GM12878 (cell line): ENCODE measurements at regions not wholly inside any gene's neighbourhood (a gene's known extent, or its start where the extent isn't known, plus 50 kb on each side); places are given as distances from the start of the nearest gene placed in this dataset.

Source experiments
- ATAC-seq: fragments of 200-7000 bp; cut with Tn5 transposase; 3 replicates; pipeline ENCODE4 v1.9.1; 2020; ENCODE audit warnings: mild to moderate bottlenecking, moderate library complexity
- BruUV-seq: library from RNA; stranded (reverse); fragments of 400-500 nt; replicated peaks from 2 replicates; lab custom pipeline; 2021; lab: Mats Ljungman, UMichigan
- CTCF ChIA-PET: fragments of 300-600 bp; sonication (Branson Sonifier 250); formaldehyde crosslinking; extraction: SDS; loops from one replicate; lab custom pipeline; 2021; ENCODE audit warnings: inconsistent platforms; lab: Yijun Ruan, JAX
- POLR2A ChIA-PET: fragments of 350-600 bp; formaldehyde crosslinking; extraction: SDS; loops from one replicate; lab custom pipeline; 2021; ENCODE audit warnings: inconsistent platforms; lab: Charles Lee
- RAD21 ChIA-PET: fragments of 300-600 bp; sonication (Branson Sonifier 250); formaldehyde crosslinking; loops from one replicate; lab custom pipeline; 2023; ENCODE audit warnings: antibody characterized with exemption; ENCODE audit not compliant: unreplicated experiment; lab: Charles Lee
- SMC1A ChIA-PET: fragments of 300-600 bp; sonication (Branson Sonifier 250); formaldehyde crosslinking; loops from one replicate; lab custom pipeline; 2023; ENCODE audit not compliant: unreplicated experiment, uncharacterized antibody; lab: Charles Lee
- DNase-seq: peaks from one replicate; pipeline ENCODE4 v3.0.0-alpha.2; 2011; ENCODE audit warnings: low read depth, low spot score
- FAIRE-seq: peaks from 3 replicates; lab custom pipeline; 2011; peaks lifted over from hg19 to GRCh38; lab: Jason Lieb, UNC
- H2AFZ ChIP-seq: 2 replicates; pipeline ENCODE4 v1.6.0; 2011; ENCODE audit warnings: low read depth, low read length, control low read depth; ENCODE audit not compliant: control insufficient read depth
- H3K27ac ChIP-seq: 2 replicates; pipeline ENCODE4 v1.5.1; 2011; ENCODE audit warnings: control low read depth; ENCODE audit not compliant: control insufficient read depth, insufficient read depth
- H3K27me3 ChIP-seq, 2 experiments: replicated peaks in 1 of 2; 2 replicates each; pipeline versions ENCODE4 v1.6.0 to v1.6.1; 2011; ENCODE audit warnings: low read length in 1 of 2; ENCODE audit not compliant: control insufficient read depth in 2 of 2, insufficient read depth in 2 of 2
- H3K36me3 ChIP-seq, 2 experiments: 2 replicates each; pipeline ENCODE4 v1.5.1; 2011; ENCODE audit warnings: low read length in 1 of 2; ENCODE audit not compliant: control insufficient read depth in 2 of 2, insufficient read depth in 2 of 2
- H3K4me1 ChIP-seq: 2 replicates; pipeline ENCODE4 v1.6.1; 2011; ENCODE audit warnings: mild to moderate bottlenecking, low read length, moderate library complexity, mixed read lengths; ENCODE audit not compliant: control insufficient read depth, insufficient read depth
- H3K4me2 ChIP-seq: 2 replicates; pipeline ENCODE4 v1.6.0; 2011; ENCODE audit warnings: control low read depth; ENCODE audit not compliant: control insufficient read depth, insufficient read depth
- H3K4me3 ChIP-seq: fragments of 200-600 bp; sonication (generic); 2 replicates; pipeline ENCODE4 v1.5.1; 2016
- H3K79me2 ChIP-seq: 2 replicates; pipeline ENCODE4 v1.6.0; 2011; ENCODE audit warnings: low read length; ENCODE audit not compliant: control insufficient read depth, insufficient read depth
- H3K9ac ChIP-seq: 2 replicates; pipeline ENCODE4 v1.8.0; 2011; ENCODE audit warnings: low read length, control low read depth, mixed read lengths; ENCODE audit not compliant: control insufficient read depth, insufficient read depth
- H3K9me3 ChIP-seq: replicated peaks from 3 replicates; pipeline ENCODE4 v1.5.1; 2011; ENCODE audit warnings: mild to moderate bottlenecking, low read length; ENCODE audit not compliant: control insufficient read depth, insufficient read depth
- H4K20me1 ChIP-seq: 2 replicates; pipeline ENCODE4 v1.6.0; 2011; ENCODE audit not compliant: control insufficient read depth, insufficient read depth
- CHD2 ChIP-seq: IDR thresholded peaks from 2 replicates; pipeline ENCODE4 v1.6.1; 2011; ENCODE audit warnings: low read depth, low read length, improper control_type of control experiment, borderline replicate concordance
- EGR1 ChIP-seq, 2 experiments: IDR thresholded peaks; 1 replicate in 1 of 2; 2 replicates in 1 of 2; pipeline ENCODE4 v1.6.1; 2011 to 2012; ENCODE audit warnings: low read depth in 2 of 2, low read length in 2 of 2, borderline replicate concordance in 1 of 2, mild to moderate bottlenecking in 1 of 2, moderate library complexity in 1 of 2
- HDAC6 ChIP-seq: fragments of 200-600 bp; sonication (generic); IDR thresholded peaks from one replicate; pipeline ENCODE4 v1.8.0; 2017; ENCODE audit warnings: antibody characterized with exemption; ENCODE audit not compliant: unreplicated experiment
- PAX8 ChIP-seq: fragments of 450-650 bp; IDR thresholded peaks from 2 replicates; pipeline ENCODE4 v1.6.1; 2017; ENCODE audit warnings: mild to moderate bottlenecking, moderate library complexity
- PKNOX1 ChIP-seq: fragments of 450-650 bp; IDR thresholded peaks from 2 replicates; pipeline ENCODE4 v1.6.1; 2016; ENCODE audit warnings: mild to moderate bottlenecking
- RELA ChIP-seq: fragments of 450-650 bp; IDR thresholded peaks from 2 replicates; pipeline ENCODE4 v1.8.0; 2014; ENCODE audit warnings: borderline replicate concordance; ENCODE audit not compliant: partially characterized antibody
- SIX5 ChIP-seq: IDR thresholded peaks from 2 replicates; pipeline ENCODE4 v1.6.1; 2011; ENCODE audit warnings: mild to moderate bottlenecking, low read depth, low read length, moderate library complexity; ENCODE audit not compliant: severe bottlenecking
- SKIL ChIP-seq: fragments of 450-650 bp; IDR thresholded peaks from 2 replicates; pipeline ENCODE4 v1.6.1; 2017; ENCODE audit warnings: mild to moderate bottlenecking, low read depth, inconsistent platforms; ENCODE audit not compliant: poor library complexity, severe bottlenecking
- SMC3 ChIP-seq: IDR thresholded peaks from 2 replicates; pipeline ENCODE4 v1.6.1; 2011; ENCODE audit warnings: low read length, improper control_type of control experiment, borderline replicate concordance
- STAT1 ChIP-seq: fragments of 450-650 bp; conservative IDR thresholded peaks from 2 replicates; pipeline ENCODE4 v1.6.1; 2014; ENCODE audit warnings: antibody characterized with exemption, mild to moderate bottlenecking
- SUZ12 ChIP-seq: fragments of 200-600 bp; sonication (generic); IDR thresholded peaks from one replicate; pipeline ENCODE4 v1.6.1; 2018; ENCODE audit warnings: antibody characterized with exemption, mild to moderate bottlenecking; ENCODE audit not compliant: unreplicated experiment
- ZBTB11 ChIP-seq: fragments of 450-650 bp; formaldehyde crosslinking; IDR thresholded peaks from 2 replicates; pipeline ENCODE4 v1.5.0; 2022; ENCODE audit warnings: mild to moderate bottlenecking, missing genetic modification characterization
- ZBTB33 ChIP-seq: fragments of 450-650 bp; IDR thresholded peaks from 2 replicates; pipeline ENCODE4 v1.6.1; 2017; ENCODE audit warnings: mild to moderate bottlenecking
- ZNF274 ChIP-seq: IDR thresholded peaks from one replicate; pipeline ENCODE4 v1.8.0; 2011; ENCODE audit not compliant: insufficient read length, insufficient read depth
- WGBS: methylation state at CpG from one replicate; pipeline ENCODE4 v1.1.6; 2016; ENCODE audit warnings: low lambda C conversion rate; ENCODE audit not compliant: insufficient replicate concordance, insufficient coverage; ENCODE audit errors: missing lambda C conversion rate; 5-methylcytosine and 5-hydroxymethylcytosine counted together
- in situ Hi-C: fragments of 300-500 bp; cut with MboI; formaldehyde crosslinking; loops from 9 replicates; pipeline ENCODE4 v1.14.3; 2018; ENCODE audit warnings: mixed read lengths
- intact Hi-C: fragments of 100-400 bp; cut with micrococcal nuclease; formaldehyde crosslinking; loops from one replicate; pipeline ENCODE4 v1.14.2; 2022; ENCODE audit not compliant: unreplicated experiment

GRCh38 chr10:83817797-83818196 is 321.5 kb upstream of the GHITM start (continued):
- TF ChIP-seq SMC3 = no peak
- TF ChIP-seq HDAC6 = no peak
- no peak for TF ChIP-seq SIX5
- no peak for TF ChIP-seq SKIL
- TF ChIP-seq SUZ12 = no peak
- no peak for TF ChIP-seq PKNOX1
- TF ChIP-seq STAT1 = no peak

GRCh38 chr10:83819609-83820008 is 319.7 kb upstream of the GHITM start:
- intact Hi-C loops = no loop called here
- Histone ChIP-seq H3K27me3 (no peaks in the 10 kb centered on the region), H3K4me3 (no peak overlapping the region), H3K79me2 (no peaks in the 10 kb centered on the region), H4K20me1 (no peaks in the 10 kb centered on the region), H3K9me3 (no peaks in the 10 kb centered on the region), H3K9ac (no peak overlapping the region), H3K27ac (no peak overlapping the region), H2AFZ (no peak overlapping the region), H3K4me2 (no peak overlapping the region), H3K36me3 (no peaks in the 10 kb centered on the region), H3K4me1 (no peaks in the 10 kb centered on the region)
- in situ Hi-C loops = no loop called here
- CTCF ChIA-PET = no interaction called here
- ATAC-seq (no peak), FAIRE-seq (no peak), DNase-seq (no peak)
- WGBS = 13% methylated on average over 2 of the region's 2 CpGs
- POLR2A ChIA-PET = no interaction called here
- BruUV-seq = no TSS peak
- SMC1A ChIA-PET = no interaction called here
- RAD21 ChIA-PET = no interaction called here
- TF ChIP-seq CHD2 = no peak
- no peak for TF ChIP-seq ZBTB11 (CRISPR knock-in tag)
- TF ChIP-seq PAX8 = no peak
- no peak for TF ChIP-seq EGR1 (IDR thresholded peaks at IDR 0.05; ENCODE audit: borderline replicate concordance in 1 of 2, low read depth in 2 of 2, low read length in 2 of 2)
- no peak for TF ChIP-seq ZNF274
- no peak for TF ChIP-seq RELA
- no peak for TF ChIP-seq ZBTB33
